ENCODE measurements at regions not wholly inside any gene's neighbourhood (a gene's known extent, or its start where the extent isn't known, plus 50 kb on each side); places are given as distances from the start of the nearest gene placed in this dataset.

- no peak for TF ChIP-seq ZNF142 (CRISPR knock-in tag; IDR thresholded peaks at IDR 0.05)
- no peak for TF ChIP-seq ZNF570 (CRISPR knock-in tag; IDR thresholded peaks at IDR 0.05; ENCODE audit: borderline replicate concordance)
- TF ChIP-seq RARG (CRISPR knock-in tag; IDR thresholded peaks at IDR 0.05; ENCODE audit: low read depth): no peak
- peak; percentile 63; the same call in 1 of the 2 replicates for TF ChIP-seq ZNF205 (CRISPR knock-in tag; IDR thresholded peaks at IDR 0.05)
- TF ChIP-seq CBX1 (IDR thresholded peaks at IDR 0.05; ENCODE audit: low read depth): no peak
- no peak for TF ChIP-seq TARDBP (CRISPR knock-in tag; IDR thresholded peaks at IDR 0.05)
- TF ChIP-seq MIXL1 (CRISPR knock-in tag; IDR thresholded peaks at IDR 0.05): no peak
- TF ChIP-seq ZNF383 (CRISPR knock-in tag; IDR thresholded peaks at IDR 0.05; ENCODE audit: borderline replicate concordance): no peak
- no peak for TF ChIP-seq KDM4B (CRISPR knock-in tag; IDR thresholded peaks at IDR 0.05)
- TF ChIP-seq, protein P1, sequence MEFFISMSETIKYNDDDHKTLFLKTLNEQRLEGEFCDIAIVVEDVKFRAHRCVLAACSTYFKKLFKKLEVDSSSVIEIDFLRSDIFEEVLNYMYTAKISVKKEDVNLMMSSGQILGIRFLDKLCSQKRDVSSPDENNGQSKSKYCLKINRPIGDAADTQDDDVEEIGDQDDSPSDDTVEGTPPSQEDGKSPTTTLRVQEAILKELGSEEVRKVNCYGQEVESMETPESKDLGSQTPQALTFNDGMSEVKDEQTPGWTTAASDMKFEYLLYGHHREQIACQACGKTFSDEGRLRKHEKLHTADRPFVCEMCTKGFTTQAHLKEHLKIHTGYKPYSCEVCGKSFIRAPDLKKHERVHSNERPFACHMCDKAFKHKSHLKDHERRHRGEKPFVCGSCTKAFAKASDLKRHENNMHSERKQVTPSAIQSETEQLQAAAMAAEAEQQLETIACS (CRISPR knock-in tag; IDR thresholded peaks at IDR 0.05): no peak
- TF ChIP-seq KAT2B (IDR thresholded peaks at IDR 0.05; ENCODE audit: borderline replicate concordance, low read depth, low read length): no peak
- no peak for TF ChIP-seq ATF3 (CRISPR knock-in tag; IDR thresholded peaks at IDR 0.05)
- TF ChIP-seq FIP1L1 (IDR thresholded peaks at IDR 0.05; ENCODE audit: borderline replicate concordance, insufficient read depth, low read depth, low read length): no peak
- TF ChIP-seq ELF3 (CRISPR knock-in tag; IDR thresholded peaks at IDR 0.05): no peak
- no peak for TF ChIP-seq NAIF1 (CRISPR knock-in tag; IDR thresholded peaks at IDR 0.05; ENCODE audit: borderline replicate concordance)
- TF ChIP-seq BATF2 (CRISPR knock-in tag; IDR thresholded peaks at IDR 0.05): peak; percentile 67; the same call in 1 of the 2 replicates
- TF ChIP-seq NR0B2 (CRISPR knock-in tag; IDR thresholded peaks at IDR 0.05): no peak
- TF ChIP-seq ZFP36L1 (CRISPR knock-in tag; IDR thresholded peaks at IDR 0.05): no peak
- no peak for TF ChIP-seq FOXP1 (IDR thresholded peaks at IDR 0.05)
- TF ChIP-seq FOXP1 (CRISPR knock-in tag; IDR thresholded peaks at IDR 0.05): no peak
- no peak for TF ChIP-seq HNF1B (CRISPR knock-in tag; IDR thresholded peaks at IDR 0.05)
- no peak for TF ChIP-seq ATF1 (CRISPR knock-in tag; IDR thresholded peaks at IDR 0.05)
Observed at GRCh38 chr9:6703898-6704639, 53.7 kb upstream of the KDM4C start (continued).
